SK-N-SH (cell line): ENCODE measurements at regions not wholly inside any gene's neighbourhood (a gene's known extent, or its start where the extent isn't known, plus 50 kb on each side); places are given as distances from the start of the nearest gene placed in this dataset.

Source experiments
- CTCF ChIA-PET: fragments of 300-600, 350-600 bp; formaldehyde crosslinking; extraction: SDS; loops from one replicate; lab custom pipeline; 2021; lab: Yijun Ruan, JAX
- POLR2A ChIA-PET: fragments of 350-600 bp; sonication (Branson Sonifier 250); formaldehyde crosslinking; extraction: SDS; loops from one replicate; lab custom pipeline; 2020; ENCODE audit warnings: antibody characterized with exemption, inconsistent platforms; lab: Yijun Ruan, JAX
- DNase-seq: peaks from one replicate; pipeline ENCODE4 v3.0.0; 2012
- H2AFZ ChIP-seq: fragments of 200-600 bp; sonication (generic); 2 replicates; pipeline ENCODE4 v1.8.1; 2016; ENCODE audit warnings: antibody characterized with exemption, mild to moderate bottlenecking, low read depth
- H3F3A ChIP-seq: fragments of 200-600 bp; sonication (generic); replicated peaks from 2 replicates; pipeline ENCODE3; 2016; ENCODE audit warnings: antibody characterized with exemption, mild to moderate bottlenecking; ENCODE audit not compliant: insufficient read depth
- H3K27ac ChIP-seq, 2 experiments: fragments of 200-500 bp in 1 of 2; fragments of 200-600 bp in 1 of 2; sonication (Bioruptor generic) in 1 of 2; sonication (generic), shearing (Covaris generic) in 1 of 2; 2 replicates each; pipeline versions ENCODE4 v1.5.1 to v1.6.1; 2014 to 2016; ENCODE audit warnings: low read depth in 2 of 2, inconsistent platforms in 1 of 2, low read length in 1 of 2, mild to moderate bottlenecking in 1 of 2, mixed read lengths in 1 of 2
- H3K27me3 ChIP-seq: fragments of 200-600 bp; sonication (generic), shearing (Covaris generic); 2 replicates; pipeline ENCODE4 v1.6.1; 2016; ENCODE audit warnings: mixed run types; ENCODE audit not compliant: insufficient read depth
- H3K36me3 ChIP-seq, 2 experiments: fragments of 200-500 bp in 1 of 2; fragments of 200-600 bp in 1 of 2; sonication (Bioruptor generic) in 1 of 2; sonication (generic) in 1 of 2; replicated peaks in 1 of 2; 2 replicates each; pipeline versions ENCODE3 to v1.5.1; 2014 to 2016; ENCODE audit warnings: low read length in 1 of 2, mild to moderate bottlenecking in 1 of 2; ENCODE audit not compliant: insufficient read depth in 2 of 2, control insufficient read depth in 1 of 2
- H3K4me1 ChIP-seq, 2 experiments: fragments of 200-500 bp in 1 of 2; fragments of 200-600 bp in 1 of 2; sonication (Bioruptor generic) in 1 of 2; sonication (generic), shearing (Covaris generic) in 1 of 2; 2 replicates each; pipeline versions ENCODE4 v1.5.1 to v1.6.1; 2014 to 2016; ENCODE audit warnings: low read depth in 1 of 2, low read length in 1 of 2, mixed run types in 1 of 2; ENCODE audit not compliant: insufficient read depth in 2 of 2, control insufficient read depth in 1 of 2
- H3K4me2 ChIP-seq: fragments of 200-600 bp; sonication (generic), shearing (Covaris generic); 2 replicates; pipeline ENCODE4 v1.6.1; 2017; ENCODE audit warnings: mixed run types
- H3K4me3 ChIP-seq, 2 experiments: fragments of 200-500 bp in 1 of 2; fragments of 200-600 bp in 1 of 2; sonication (Bioruptor generic) in 1 of 2; sonication (generic), shearing (Covaris generic) in 1 of 2; 2 replicates each; pipeline versions ENCODE4 v1.5.1 to v1.8.1; 2014 to 2016; ENCODE audit warnings: low read depth in 2 of 2, inconsistent platforms in 1 of 2, low read length in 1 of 2, mild to moderate bottlenecking in 1 of 2, mixed read lengths in 1 of 2, moderate library complexity in 1 of 2
- H3K79me2 ChIP-seq: fragments of 200-600 bp; sonication (generic); 2 replicates; pipeline ENCODE4 v1.8.1; 2017; ENCODE audit warnings: mild to moderate bottlenecking; ENCODE audit not compliant: insufficient read depth
- H3K9ac ChIP-seq: fragments of 200-600 bp; sonication (generic); 2 replicates; pipeline ENCODE4 v1.6.1; 2017; ENCODE audit warnings: mixed run types
- H3K9me2 ChIP-seq: fragments of 200-600 bp; sonication (generic); 2 replicates; pipeline ENCODE4 v1.6.1; 2017; ENCODE audit warnings: mixed run types
- H3K9me3 ChIP-seq: fragments of 200-600 bp; sonication (generic); 2 replicates; pipeline ENCODE4 v1.6.1; 2017; ENCODE audit warnings: mixed run types, mild to moderate bottlenecking, moderate library complexity
- H4K20me1 ChIP-seq: fragments of 200-600 bp; sonication (generic); 2 replicates; pipeline ENCODE4 v1.6.1; 2017; ENCODE audit warnings: mild to moderate bottlenecking, mixed run types; ENCODE audit not compliant: insufficient read depth
- CHD2 ChIP-seq: fragments of 150-350 bp; IDR thresholded peaks from 2 replicates; pipeline ENCODE4 v1.6.1; 2018; ENCODE audit warnings: low read length; ENCODE audit not compliant: partially characterized antibody
- FOSL2 ChIP-seq: IDR thresholded peaks from 2 replicates; pipeline ENCODE4 v1.4.0; 2012; ENCODE audit warnings: low read depth, mild to moderate bottlenecking, moderate library complexity, borderline replicate concordance
- MEF2A ChIP-seq: IDR thresholded peaks from 2 replicates; pipeline ENCODE4 v1.4.0; 2012; ENCODE audit warnings: low read depth, borderline replicate concordance
- NFIC ChIP-seq: IDR thresholded peaks from 2 replicates; pipeline ENCODE4 v1.4.0; 2012; ENCODE audit warnings: borderline replicate concordance
- POLR2AphosphoS5 ChIP-seq: IDR thresholded peaks from 2 replicates; pipeline ENCODE4 v1.6.1; 2012; ENCODE audit warnings: low read depth, low read length
- RAD21 ChIP-seq: IDR thresholded peaks from 2 replicates; pipeline ENCODE4 v1.6.1; 2012; ENCODE audit warnings: mild to moderate bottlenecking, low read length
- RCOR1 ChIP-seq: fragments of 150-350 bp; IDR thresholded peaks from 2 replicates; pipeline ENCODE4 v1.6.1; 2017; ENCODE audit warnings: antibody characterized with exemption, low read length
- TCF12 ChIP-seq: IDR thresholded peaks from 2 replicates; pipeline ENCODE4 v1.4.0; 2012
- TEAD4 ChIP-seq: IDR thresholded peaks from 2 replicates; pipeline ENCODE4 v1.4.0; 2012; ENCODE audit warnings: mild to moderate bottlenecking, borderline replicate concordance; ENCODE audit not compliant: insufficient read depth
- YY1 ChIP-seq: IDR thresholded peaks from 2 replicates; pipeline ENCODE4 v1.4.0; 2012; ENCODE audit warnings: low read depth, mild to moderate bottlenecking
- WGBS: methylation state at CpG from one replicate; pipeline ENCODE4 v1.1.6; 2017; ENCODE audit warnings: low lambda C conversion rate; 5-methylcytosine and 5-hydroxymethylcytosine counted together
- TF ChIP-seq, protein P1 (sequence below): IDR thresholded peaks from 2 replicates; pipeline ENCODE4 v1.6.1; 2012; ENCODE audit warnings: mild to moderate bottlenecking, low read depth, low read length, moderate library complexity
- TF ChIP-seq, protein P2 (sequence below): IDR thresholded peaks from 2 replicates; pipeline ENCODE4 v1.4.0; 2012; ENCODE audit warnings: low read depth, borderline replicate concordance
- TF ChIP-seq, protein P3 (sequence below): fragments of 150-350 bp; IDR thresholded peaks from 2 replicates; pipeline ENCODE4 v1.6.1; 2016; ENCODE audit warnings: mild to moderate bottlenecking, low read depth, low read length

DNA sequence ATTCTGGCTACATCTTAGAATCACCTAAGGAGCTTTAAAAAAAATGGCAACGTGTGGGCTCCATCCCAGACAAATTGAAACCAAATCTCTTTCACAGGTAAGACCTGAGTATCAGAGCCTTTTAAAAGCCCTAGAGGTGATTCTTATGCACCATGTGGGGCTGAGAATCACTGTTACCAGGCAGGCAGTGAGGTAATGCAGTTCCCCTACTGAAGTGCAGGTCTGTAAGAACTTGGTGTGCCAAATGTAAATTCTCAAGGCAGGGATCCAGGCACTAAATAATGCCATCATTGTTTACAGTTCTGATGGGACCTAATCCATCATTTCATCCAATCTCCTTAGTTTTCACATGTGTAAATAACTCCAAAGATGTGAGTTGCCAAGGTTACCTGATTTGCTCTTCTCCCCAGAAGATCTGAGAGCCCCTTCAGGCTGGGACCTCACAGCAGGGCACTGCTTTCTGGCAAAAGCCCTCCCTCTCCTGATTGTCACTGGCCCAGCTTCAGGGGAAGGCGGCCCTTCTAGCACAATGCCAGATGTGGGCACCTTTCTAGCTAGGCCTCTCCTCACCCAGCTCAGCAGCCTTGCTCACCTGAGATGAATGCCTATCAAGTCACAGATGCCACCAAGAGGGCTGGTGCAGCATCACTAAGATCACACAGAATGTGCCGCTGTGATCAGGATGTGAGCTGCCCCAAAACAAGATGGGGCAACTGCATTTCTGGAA lies 73.6 kb upstream of the RGPD5 start:
- Histone ChIP-seq H3K4me2 (no peak overlapping the region), H3K79me2 (no peaks in the 10 kb centered on the region), H3K9me2 (no peaks in the 10 kb centered on the region), H3K36me3 (no peaks in the 10 kb centered on the region), H3K4me1 (no peaks in the 10 kb centered on the region), H3K4me3 (no peak overlapping the region), H3K27me3 (no peaks in the 10 kb centered on the region), H3F3A (no peaks in the 10 kb centered on the region), H2AFZ (no peak overlapping the region), H3K9me3 (no peaks in the 10 kb centered on the region), H3K9ac (no peak overlapping the region), H3K27ac (no peak overlapping the region), H4K20me1 (no peaks in the 10 kb centered on the region)
- ChIA-PET CTCF (interaction anchor here (0.6 to 2.3 kb wide), 3 partner anchors 12 to 174 kb away, joined by 3 to 10 read pairs (median 8); no protein-coding TSS in a partner anchor), POLR2A (no interaction called here)
- no peak for TF ChIP-seq FOSL2
- no peak for TF ChIP-seq RCOR1
- TF ChIP-seq, protein P1, sequence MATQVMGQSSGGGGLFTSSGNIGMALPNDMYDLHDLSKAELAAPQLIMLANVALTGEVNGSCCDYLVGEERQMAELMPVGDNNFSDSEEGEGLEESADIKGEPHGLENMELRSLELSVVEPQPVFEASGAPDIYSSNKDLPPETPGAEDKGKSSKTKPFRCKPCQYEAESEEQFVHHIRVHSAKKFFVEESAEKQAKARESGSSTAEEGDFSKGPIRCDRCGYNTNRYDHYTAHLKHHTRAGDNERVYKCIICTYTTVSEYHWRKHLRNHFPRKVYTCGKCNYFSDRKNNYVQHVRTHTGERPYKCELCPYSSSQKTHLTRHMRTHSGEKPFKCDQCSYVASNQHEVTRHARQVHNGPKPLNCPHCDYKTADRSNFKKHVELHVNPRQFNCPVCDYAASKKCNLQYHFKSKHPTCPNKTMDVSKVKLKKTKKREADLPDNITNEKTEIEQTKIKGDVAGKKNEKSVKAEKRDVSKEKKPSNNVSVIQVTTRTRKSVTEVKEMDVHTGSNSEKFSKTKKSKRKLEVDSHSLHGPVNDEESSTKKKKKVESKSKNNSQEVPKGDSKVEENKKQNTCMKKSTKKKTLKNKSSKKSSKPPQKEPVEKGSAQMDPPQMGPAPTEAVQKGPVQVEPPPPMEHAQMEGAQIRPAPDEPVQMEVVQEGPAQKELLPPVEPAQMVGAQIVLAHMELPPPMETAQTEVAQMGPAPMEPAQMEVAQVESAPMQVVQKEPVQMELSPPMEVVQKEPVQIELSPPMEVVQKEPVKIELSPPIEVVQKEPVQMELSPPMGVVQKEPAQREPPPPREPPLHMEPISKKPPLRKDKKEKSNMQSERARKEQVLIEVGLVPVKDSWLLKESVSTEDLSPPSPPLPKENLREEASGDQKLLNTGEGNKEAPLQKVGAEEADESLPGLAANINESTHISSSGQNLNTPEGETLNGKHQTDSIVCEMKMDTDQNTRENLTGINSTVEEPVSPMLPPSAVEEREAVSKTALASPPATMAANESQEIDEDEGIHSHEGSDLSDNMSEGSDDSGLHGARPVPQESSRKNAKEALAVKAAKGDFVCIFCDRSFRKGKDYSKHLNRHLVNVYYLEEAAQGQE: no peak
- TF ChIP-seq TEAD4: no peak
- no peak for TF ChIP-seq CHD2
- TF ChIP-seq YY1: no peak
- no peak for TF ChIP-seq TCF12
- TF ChIP-seq, protein P2, sequence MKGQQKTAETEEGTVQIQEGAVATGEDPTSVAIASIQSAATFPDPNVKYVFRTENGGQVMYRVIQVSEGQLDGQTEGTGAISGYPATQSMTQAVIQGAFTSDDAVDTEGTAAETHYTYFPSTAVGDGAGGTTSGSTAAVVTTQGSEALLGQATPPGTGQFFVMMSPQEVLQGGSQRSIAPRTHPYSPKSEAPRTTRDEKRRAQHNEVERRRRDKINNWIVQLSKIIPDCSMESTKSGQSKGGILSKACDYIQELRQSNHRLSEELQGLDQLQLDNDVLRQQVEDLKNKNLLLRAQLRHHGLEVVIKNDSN: no peak
- TF ChIP-seq RAD21: no peak
- TF ChIP-seq MEF2A: no peak
- TF ChIP-seq POLR2AphosphoS5: no peak
- no peak for TF ChIP-seq NFIC
- TF ChIP-seq, protein P3, sequence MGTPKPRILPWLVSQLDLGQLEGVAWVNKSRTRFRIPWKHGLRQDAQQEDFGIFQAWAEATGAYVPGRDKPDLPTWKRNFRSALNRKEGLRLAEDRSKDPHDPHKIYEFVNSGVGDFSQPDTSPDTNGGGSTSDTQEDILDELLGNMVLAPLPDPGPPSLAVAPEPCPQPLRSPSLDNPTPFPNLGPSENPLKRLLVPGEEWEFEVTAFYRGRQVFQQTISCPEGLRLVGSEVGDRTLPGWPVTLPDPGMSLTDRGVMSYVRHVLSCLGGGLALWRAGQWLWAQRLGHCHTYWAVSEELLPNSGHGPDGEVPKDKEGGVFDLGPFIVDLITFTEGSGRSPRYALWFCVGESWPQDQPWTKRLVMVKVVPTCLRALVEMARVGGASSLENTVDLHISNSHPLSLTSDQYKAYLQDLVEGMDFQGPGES: no peak
- DNase-seq: no peak
- 81% methylated on average over 3 of the region's 3 CpGs for WGBS
